ENCODE measurements at regions not wholly inside any gene's neighbourhood (a gene's known extent, or its start where the extent isn't known, plus 50 kb on each side); places are given as distances from the start of the nearest gene placed in this dataset.

GRCh38 chr18:37675699-37676098, 110.1 kb upstream of the CELF4 start:
- TF ChIP-seq CTCF (IDR thresholded peaks at IDR 0.05), result no peak
- no peak for TF ChIP-seq EP300 (IDR thresholded peaks at IDR 0.05)
- TF ChIP-seq POLR2AphosphoS5 (IDR thresholded peaks at IDR 0.05), result no peak
